CD4-positive, alpha-beta T cell (primary cell): ENCODE measurements at regions not wholly inside any gene's neighbourhood (a gene's known extent, or its start where the extent isn't known, plus 50 kb on each side); places are given as distances from the start of the nearest gene placed in this dataset.

Experiments
- ATAC-seq: fragments of 200-7000 bp; cut with Tn5 transposase; one replicate; pipeline ENCODE4 v1.10.0; 2022; ENCODE audit warnings: mild to moderate bottlenecking; ENCODE audit not compliant: poor library complexity
- CTCF ChIA-PET: fragments of 350-600 bp; sonication (Branson Sonifier 250); formaldehyde crosslinking; loops from one replicate; lab custom pipeline; 2021; ENCODE audit warnings: antibody characterized with exemption, inconsistent platforms; lab: Charles Lee
- POLR2A ChIA-PET: fragments of 350-600 bp; sonication (Branson Sonifier 250); formaldehyde crosslinking; loops from one replicate; lab custom pipeline; 2021; ENCODE audit warnings: antibody characterized with exemption, inconsistent platforms; lab: Charles Lee
- DNase-seq, 14 experiments: peaks; one replicate each; pipeline ENCODE4 v3.0.0-alpha.2; 2013 to 2020; ENCODE audit warnings: mixed read lengths in 2 of 14
- H3K27ac ChIP-seq, 2 donors: one replicate each; pipeline versions ENCODE4 v1.5.1 to v1.7.0; 2013; ENCODE audit warnings: low read length in 2 of 2, low read depth in 1 of 2, mild to moderate bottlenecking in 1 of 2
- H3K27me3 ChIP-seq, 2 experiments: 1 replicate in 1 of 2; 2 replicates in 1 of 2; pipeline versions ENCODE4 v1.6.1 to v1.7.0; 2013; ENCODE audit warnings: low read length in 2 of 2, control low read depth in 1 of 2, mild to moderate bottlenecking in 1 of 2, moderate library complexity in 1 of 2; ENCODE audit not compliant: insufficient read depth in 2 of 2, control insufficient read depth in 1 of 2
- H3K36me3 ChIP-seq: one replicate; pipeline ENCODE4 v1.6.1; 2013; ENCODE audit warnings: low read length, control low read depth; ENCODE audit not compliant: insufficient read depth
- H3K4me1 ChIP-seq: one replicate; pipeline ENCODE4 v1.6.1; 2013; ENCODE audit warnings: low read length, control low read depth; ENCODE audit not compliant: insufficient read depth
- H3K4me3 ChIP-seq: one replicate; pipeline ENCODE4 v1.5.1; 2013; ENCODE audit warnings: mild to moderate bottlenecking, low read length, moderate library complexity
- H3K9me3 ChIP-seq, 2 experiments: 1 replicate in 1 of 2; 2 replicates in 1 of 2; pipeline versions ENCODE4 v1.6.1 to v1.7.0; 2013; ENCODE audit warnings: low read length in 2 of 2, mild to moderate bottlenecking in 2 of 2, control low read depth in 1 of 2, moderate library complexity in 1 of 2; ENCODE audit not compliant: control insufficient read depth in 1 of 2, insufficient read depth in 1 of 2
- H3K27ac Mint-ChIP-seq: one replicate; pipeline ENCODE4 v1.8.0; 2020; ENCODE audit warnings: mixed read lengths
- H3K27me3 Mint-ChIP-seq: one replicate; pipeline ENCODE4 v1.8.0; 2021; ENCODE audit warnings: mixed read lengths
- H3K36me3 Mint-ChIP-seq: one replicate; pipeline ENCODE4 v1.8.0; 2021; ENCODE audit warnings: low read depth, mixed read lengths
- H3K4me1 Mint-ChIP-seq: one replicate; pipeline ENCODE4 v1.8.0; 2021; ENCODE audit warnings: low read depth, mixed read lengths
- H3K4me3 Mint-ChIP-seq: one replicate; pipeline ENCODE4 v1.8.0; 2020; ENCODE audit warnings: mild to moderate bottlenecking, mixed read lengths
- H3K9me3 Mint-ChIP-seq: one replicate; pipeline ENCODE4 v1.8.0; 2020; ENCODE audit warnings: mixed read lengths
- intact Hi-C, 2 experiments: fragments of 100-400 bp; cut with DNase I in 1 of 2; cut with micrococcal nuclease in 1 of 2; formaldehyde crosslinking; loops; one replicate each; pipeline versions ENCODE4 v1.15.1 to v1.9.0; 2023 to 2025; cut with DNase I, micrococcal nuclease
- TF ChIP-seq, protein P1 (sequence below): fragments of 200-600 bp; IDR thresholded peaks from one replicate; pipeline ENCODE4 v1.8.0; 2022; ENCODE audit warnings: antibody characterized with exemption, mild to moderate bottlenecking

DNA sequence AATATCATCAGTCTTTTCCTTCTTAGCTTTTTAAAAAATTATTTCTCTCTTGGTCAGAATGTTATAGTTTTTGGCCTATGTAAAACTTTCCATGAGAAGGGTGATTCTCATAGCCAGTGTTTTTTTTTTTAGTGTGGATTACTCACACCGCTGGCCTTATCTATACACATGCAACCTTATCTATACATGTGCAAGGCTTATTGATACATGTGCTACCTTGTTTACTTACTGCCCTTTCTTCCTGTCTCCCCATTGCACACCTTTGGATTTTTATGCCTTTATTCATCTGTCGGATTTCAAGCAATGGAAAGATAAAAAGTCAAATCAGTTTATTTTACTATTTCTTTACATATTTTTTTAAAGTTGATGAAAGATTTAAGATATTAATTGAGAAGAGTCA lies 660.0 kb upstream of the FZD8 start:
- H3K27ac Mint-ChIP-seq: no peak overlapping the region
- no peak overlapping the region for H3K27ac ChIP-seq
- ChIA-PET POLR2A (no interaction called here), CTCF (no interaction called here)
- no peak for DNase-seq
- no peaks in the 10 kb centered on the region for H3K36me3 Mint-ChIP-seq
- no peaks in the 10 kb centered on the region for H3K27me3 ChIP-seq
- intact Hi-C loops: no loop called here
- H3K4me1 Mint-ChIP-seq: no peaks in the 10 kb centered on the region
- TF ChIP-seq, protein P1, sequence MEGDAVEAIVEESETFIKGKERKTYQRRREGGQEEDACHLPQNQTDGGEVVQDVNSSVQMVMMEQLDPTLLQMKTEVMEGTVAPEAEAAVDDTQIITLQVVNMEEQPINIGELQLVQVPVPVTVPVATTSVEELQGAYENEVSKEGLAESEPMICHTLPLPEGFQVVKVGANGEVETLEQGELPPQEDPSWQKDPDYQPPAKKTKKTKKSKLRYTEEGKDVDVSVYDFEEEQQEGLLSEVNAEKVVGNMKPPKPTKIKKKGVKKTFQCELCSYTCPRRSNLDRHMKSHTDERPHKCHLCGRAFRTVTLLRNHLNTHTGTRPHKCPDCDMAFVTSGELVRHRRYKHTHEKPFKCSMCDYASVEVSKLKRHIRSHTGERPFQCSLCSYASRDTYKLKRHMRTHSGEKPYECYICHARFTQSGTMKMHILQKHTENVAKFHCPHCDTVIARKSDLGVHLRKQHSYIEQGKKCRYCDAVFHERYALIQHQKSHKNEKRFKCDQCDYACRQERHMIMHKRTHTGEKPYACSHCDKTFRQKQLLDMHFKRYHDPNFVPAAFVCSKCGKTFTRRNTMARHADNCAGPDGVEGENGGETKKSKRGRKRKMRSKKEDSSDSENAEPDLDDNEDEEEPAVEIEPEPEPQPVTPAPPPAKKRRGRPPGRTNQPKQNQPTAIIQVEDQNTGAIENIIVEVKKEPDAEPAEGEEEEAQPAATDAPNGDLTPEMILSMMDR: no peak
- H3K36me3 ChIP-seq: no peaks in the 10 kb centered on the region
- H3K4me3 Mint-ChIP-seq: no peak overlapping the region
- H3K9me3 ChIP-seq: no peaks in the 10 kb centered on the region
- no peaks in the 10 kb centered on the region for H3K27me3 Mint-ChIP-seq
- no peaks in the 10 kb centered on the region for H3K4me1 ChIP-seq
- no peak for ATAC-seq
- peaks cover 5% of the 10 kb centered on the region for H3K9me3 Mint-ChIP-seq
- H3K4me3 ChIP-seq: no peak overlapping the region

DNA sequence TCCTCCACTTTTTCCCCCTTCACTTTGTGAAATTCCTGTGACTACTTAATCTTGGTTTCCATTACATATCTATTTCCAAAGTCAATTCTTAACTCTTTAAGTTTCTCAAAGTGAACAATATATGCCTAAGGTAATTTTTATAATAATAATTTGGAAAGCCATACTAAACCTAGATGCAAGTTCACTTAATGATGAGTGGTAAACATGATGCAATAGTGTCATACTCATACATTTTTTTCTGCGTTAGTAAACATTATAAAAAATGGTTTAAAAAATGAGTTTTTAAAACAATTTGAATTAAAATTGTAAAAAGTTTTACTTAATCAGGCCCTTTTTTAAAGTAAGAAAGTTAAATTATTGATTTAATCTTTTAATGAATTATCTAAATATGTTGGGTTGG lies 659.4 kb upstream of the FZD8 start:
- no peak overlapping the region for H3K27ac ChIP-seq
- DNase-seq (no peak), ATAC-seq (no peak)
- ChIA-PET POLR2A (no interaction called here), CTCF (no interaction called here)
- no peaks in the 10 kb centered on the region for H3K27me3 ChIP-seq
- H3K4me1 Mint-ChIP-seq: no peaks in the 10 kb centered on the region
- H3K36me3 Mint-ChIP-seq: no peaks in the 10 kb centered on the region
- no peaks in the 10 kb centered on the region for H3K4me1 ChIP-seq
- TF ChIP-seq, protein P1: no peak
- no peak overlapping the region for H3K27ac Mint-ChIP-seq
- H3K27me3 Mint-ChIP-seq: no peaks in the 10 kb centered on the region
- no peaks in the 10 kb centered on the region for H3K9me3 ChIP-seq
- H3K9me3 Mint-ChIP-seq: peaks cover 5% of the 10 kb centered on the region
- H3K36me3 ChIP-seq: no peaks in the 10 kb centered on the region
- H3K4me3 ChIP-seq: no peak overlapping the region
- H3K4me3 Mint-ChIP-seq: no peak overlapping the region
- intact Hi-C loops: no loop called here

DNA sequence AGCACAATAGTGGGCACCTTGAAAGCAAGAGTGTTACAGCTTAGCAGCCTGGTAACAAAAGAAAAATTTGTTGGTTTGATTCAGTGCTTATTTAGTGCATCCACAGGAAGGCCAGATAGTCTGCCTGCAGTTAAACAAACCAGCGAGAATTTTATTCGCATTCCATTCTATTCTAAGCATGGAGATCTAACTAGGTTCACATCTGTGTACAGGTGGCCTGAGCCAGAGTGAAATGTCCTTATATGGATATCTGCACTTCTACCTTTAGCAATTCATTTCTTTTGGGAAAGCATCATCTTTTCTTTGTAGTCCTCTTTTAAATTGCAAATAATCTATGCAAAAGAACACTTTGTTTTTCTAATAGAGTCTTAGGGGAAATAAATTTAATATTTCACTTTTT lies 659.0 kb upstream of the FZD8 start:
- no peak overlapping the region for H3K4me3 ChIP-seq
- no peaks in the 10 kb centered on the region for H3K36me3 ChIP-seq
- Mint-ChIP-seq H3K4me1 (no peaks in the 10 kb centered on the region), H3K27ac (no peak overlapping the region), H3K36me3 (no peaks in the 10 kb centered on the region), H3K9me3 (peaks cover 5% of the 10 kb centered on the region), H3K4me3 (no peak overlapping the region), H3K27me3 (no peaks in the 10 kb centered on the region)
- TF ChIP-seq, protein P1: no peak
- no peak for ATAC-seq
- H3K27ac ChIP-seq: no peak overlapping the region
- H3K27me3 ChIP-seq: no peaks in the 10 kb centered on the region
- DNase-seq: no peak
- CTCF ChIA-PET: no interaction called here
- no peaks in the 10 kb centered on the region for H3K9me3 ChIP-seq
- POLR2A ChIA-PET: no interaction called here
- intact Hi-C loops: no loop called here
- H3K4me1 ChIP-seq: no peaks in the 10 kb centered on the region
